Skeletal muscle cell (primary cell): ENCODE measurements at regions not wholly inside any gene's neighbourhood (a gene's known extent, or its start where the extent isn't known, plus 50 kb on each side); places are given as distances from the start of the nearest gene placed in this dataset.

Experiments used
- DNase-seq: peaks from one replicate; pipeline ENCODE4 v3.0.0-alpha.2; 2010; ENCODE audit warnings: low read depth
- H3K4me3 ChIP-seq: 2 replicates; pipeline ENCODE4 v1.5.1; 2011; ENCODE audit warnings: low read depth, mild to moderate bottlenecking, control low read depth, low read length, moderate library complexity

DNA sequence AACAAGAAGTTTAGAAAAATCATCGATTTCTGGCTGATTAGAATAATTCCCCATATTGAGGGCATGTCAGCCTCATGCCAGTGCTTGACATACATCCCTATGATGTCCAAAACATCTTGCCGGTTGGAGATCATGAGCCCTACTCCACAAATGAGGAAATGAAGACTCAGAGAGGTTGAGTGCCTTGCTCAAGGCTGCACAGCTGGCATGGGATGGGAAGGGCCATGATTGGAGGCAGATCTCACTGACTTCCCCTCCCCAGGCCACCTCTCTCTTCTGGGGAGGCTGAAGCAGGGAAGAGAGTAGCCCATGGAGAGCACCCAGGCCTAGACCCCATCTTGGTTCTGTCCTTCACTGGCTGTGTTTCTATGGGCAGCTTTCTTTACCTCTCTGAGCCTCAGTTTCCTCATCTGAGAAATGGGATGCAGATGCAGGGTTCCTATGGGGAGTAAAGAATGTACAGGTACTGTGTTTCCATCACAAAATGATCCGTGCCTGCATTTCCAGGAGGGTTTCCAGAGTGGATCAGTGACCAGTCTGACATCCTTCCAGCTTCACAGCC lies 145.7 kb downstream of the SYF2 start:
- H3K4me3 ChIP-seq, result no peak overlapping the region
- no peak for DNase-seq

DNA sequence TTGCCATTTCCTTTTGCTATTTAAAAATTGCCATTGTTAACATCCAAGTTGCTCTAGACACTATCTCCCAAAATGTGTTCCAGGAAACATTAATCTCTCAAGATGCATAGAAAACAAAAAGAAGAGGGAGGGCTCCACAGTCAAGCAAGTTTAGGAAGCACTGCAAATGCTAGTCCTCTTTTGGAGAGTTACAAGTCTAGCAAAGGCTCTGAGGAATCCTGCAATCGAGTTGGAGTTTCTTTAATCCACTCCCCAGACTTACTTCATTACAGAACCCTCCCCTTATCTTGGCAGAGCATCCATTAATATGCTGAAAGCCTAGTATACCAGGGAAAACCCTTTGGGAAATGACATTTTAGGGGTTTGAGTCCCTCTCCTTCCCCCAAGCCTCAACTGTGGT lies 147.9 kb downstream of the SYF2 start:
- DNase-seq, result no peak
- H3K4me3 ChIP-seq, result no peak overlapping the region

GRCh38 chr1:25083481-25084345 lies 148.6 kb downstream of the SYF2 start:
- H3K4me3 ChIP-seq, result no peak overlapping the region
- DNase-seq, result no peak

- DNase-seq, result no peak
- no peak overlapping the region for H3K4me3 ChIP-seq
Measured at GRCh38 chr1:25082995-25083394, 149.3 kb downstream of the SYF2 start.

DNA sequence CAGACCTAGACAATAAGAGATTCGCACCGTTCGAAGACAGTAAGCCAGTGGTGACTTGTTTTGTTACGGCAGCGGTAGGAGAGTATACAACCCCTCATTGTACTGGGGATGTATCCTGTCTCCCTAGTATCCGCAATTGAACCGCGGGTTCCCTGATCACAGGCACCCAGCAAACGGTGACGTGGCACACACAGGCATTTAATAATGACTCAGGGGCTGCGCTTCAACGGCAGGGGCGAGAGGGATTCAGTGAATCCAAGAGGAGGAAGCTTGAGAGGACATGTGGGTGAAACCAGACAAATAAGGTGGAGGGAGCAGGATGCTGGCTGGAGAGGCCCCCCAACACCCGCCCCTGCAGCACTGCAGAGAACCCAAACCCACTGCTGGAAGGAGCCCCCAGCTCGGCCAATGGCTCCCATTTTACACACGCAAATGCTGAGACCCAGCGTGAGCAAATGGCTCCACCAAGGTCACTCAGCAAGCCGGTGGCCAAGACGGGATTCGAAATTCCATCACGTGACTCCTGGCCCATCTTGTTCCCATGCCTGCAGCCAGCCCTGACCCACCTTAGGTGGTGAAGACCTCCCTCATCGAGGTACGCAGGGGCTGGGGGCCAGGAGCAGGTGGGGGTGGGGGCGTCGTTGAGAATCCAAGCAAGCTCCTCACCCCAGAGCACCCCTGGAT lies 149.9 kb downstream of the SYF2 start:
- DNase-seq, result no peak
- no peak overlapping the region for H3K4me3 ChIP-seq

DNA sequence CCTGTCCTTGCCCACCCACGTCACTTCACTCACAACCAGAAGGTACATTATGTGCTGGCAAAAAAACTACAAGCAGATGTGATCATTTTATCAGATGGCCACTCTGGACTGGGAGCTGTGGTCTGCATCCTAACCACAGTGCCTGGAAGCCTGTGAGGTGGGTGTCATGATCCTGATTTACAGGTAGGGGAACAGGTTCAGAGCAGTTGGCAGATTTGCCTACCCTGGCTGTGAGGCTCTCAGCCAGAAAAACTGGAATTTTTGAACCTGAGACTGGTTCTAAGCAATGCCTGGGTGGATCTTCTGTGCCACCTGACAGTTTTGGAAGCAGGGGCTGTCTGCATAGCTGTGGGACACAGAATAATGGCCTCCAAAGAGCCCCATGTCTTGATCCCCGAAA lies 150.8 kb downstream of the SYF2 start:
- no peak overlapping the region for H3K4me3 ChIP-seq
- no peak for DNase-seq

DNA sequence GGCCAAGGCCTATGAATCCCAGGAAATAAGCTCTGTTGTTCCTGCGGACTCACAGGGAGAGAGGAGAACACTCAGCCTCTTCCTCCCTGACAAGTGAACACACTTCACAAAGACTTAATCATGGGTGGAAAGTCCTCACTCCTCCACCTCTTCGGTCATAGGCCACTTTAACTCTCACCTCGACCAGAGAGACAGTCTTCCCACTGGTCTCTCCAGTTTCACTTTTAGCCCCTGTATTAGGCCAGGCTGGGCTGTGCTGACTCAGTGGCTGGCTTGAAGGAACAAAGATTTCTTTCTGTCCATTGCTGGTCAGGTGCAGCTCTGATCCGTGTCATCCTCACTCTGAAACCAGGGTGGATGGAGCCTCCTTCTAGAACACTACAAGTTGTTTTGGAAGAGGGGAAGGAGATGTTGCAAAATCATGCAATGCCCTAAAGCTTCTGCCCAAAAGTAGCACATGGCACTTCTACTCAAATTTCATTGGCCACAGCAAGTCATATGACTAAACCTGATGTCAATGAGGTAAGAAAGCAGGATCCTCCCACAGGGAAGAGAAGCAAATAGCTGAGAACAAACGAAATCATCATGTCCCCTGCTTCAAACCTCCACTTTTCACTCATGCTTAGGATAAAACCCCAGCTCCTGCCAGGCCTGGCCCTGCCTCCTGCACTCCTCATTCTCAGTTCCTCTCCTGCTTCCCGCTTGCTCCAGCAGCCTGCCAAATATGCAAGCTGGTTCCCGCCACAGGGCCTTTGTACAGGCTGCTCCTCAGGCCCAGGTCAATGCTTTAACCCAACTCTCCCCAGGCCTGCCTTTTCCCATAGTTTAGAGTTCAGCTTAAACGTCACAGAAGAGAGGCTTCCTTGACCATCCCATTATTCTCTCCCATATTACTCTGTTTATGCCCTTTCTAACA lies 150.5 kb upstream of the RUNX3 start:
- H3K4me3 ChIP-seq, result no peak overlapping the region
- DNase-seq, result no peak

GRCh38 chr1:25079048-25079447 lies 149.0 kb upstream of the RUNX3 start:
- DNase-seq, result no peak
- no peak overlapping the region for H3K4me3 ChIP-seq

GRCh38 chr1:25074351-25075227 lies 144.5 kb upstream of the RUNX3 start:
- DNase-seq, result no peak
- H3K4me3 ChIP-seq, result no peak overlapping the region

- no peak for DNase-seq
- no peak overlapping the region for H3K4me3 ChIP-seq
Measured at GRCh38 chr1:25073640-25074270, 143.7 kb upstream of the RUNX3 start.

GRCh38 chr1:25072461-25072860 lies 142.4 kb upstream of the RUNX3 start:
- no peak overlapping the region for H3K4me3 ChIP-seq
- DNase-seq, result no peak

GRCh38 chr1:25068829-25069228 lies 138.8 kb upstream of the RUNX3 start:
- H3K4me3 ChIP-seq, result no peak overlapping the region
- DNase-seq, result no peak

DNA sequence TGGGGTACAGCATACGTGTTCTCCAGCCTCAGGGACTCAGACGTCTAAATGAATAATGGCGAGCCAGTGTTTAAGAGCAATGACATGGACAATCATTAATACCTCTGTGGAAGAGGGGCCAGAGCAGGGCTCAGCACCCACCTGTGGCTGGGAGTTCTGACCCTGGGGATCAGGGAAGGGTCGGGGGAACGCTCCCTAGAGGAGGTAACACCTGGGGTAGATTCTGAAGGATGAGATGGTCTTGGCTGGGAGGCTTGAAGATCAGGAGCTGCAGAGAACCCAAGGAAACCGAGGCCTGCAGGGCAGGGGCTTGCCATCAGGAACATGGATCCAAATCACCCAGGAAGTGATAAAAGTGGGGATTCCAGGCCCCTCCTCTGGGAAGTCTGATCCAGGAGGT lies 138.2 kb upstream of the RUNX3 start:
- DNase-seq, result no peak
- H3K4me3 ChIP-seq, result no peak overlapping the region

- DNase-seq, result no peak
- H3K4me3 ChIP-seq, result no peak overlapping the region
Measured at GRCh38 chr1:25067518-25068251, 137.6 kb upstream of the RUNX3 start.

GRCh38 chr1:25066731-25067517 lies 136.8 kb upstream of the RUNX3 start:
- H3K4me3 ChIP-seq, result no peak overlapping the region
- DNase-seq, result no peak

GRCh38 chr1:25066256-25066655 lies 136.2 kb upstream of the RUNX3 start:
- no peak for DNase-seq
- H3K4me3 ChIP-seq, result no peak overlapping the region

GRCh38 chr1:25065795-25066238 lies 135.7 kb upstream of the RUNX3 start:
- no peak overlapping the region for H3K4me3 ChIP-seq
- no peak for DNase-seq
